Liver (tissue), 8 donors: ENCODE measurements at regions not wholly inside any gene's neighbourhood (a gene's known extent, or its start where the extent isn't known, plus 50 kb on each side); places are given as distances from the start of the nearest gene placed in this dataset.
"Not testable (repeated sequence)": the region's sequence is repeated elsewhere in the genome, so short reads cannot be mapped to it uniquely, and the experiment has no call there.

Experiments used
- DNase-seq: peaks from one replicate; pipeline ENCODE4 v3.0.0-alpha.2; 2017; ENCODE audit warnings: low spot score
- H3K27ac ChIP-seq, 2 donors: one replicate each; pipeline ENCODE4 v1.7.0; 2013; ENCODE audit warnings: inconsistent platforms in 2 of 2, low read length in 2 of 2, control low read depth in 1 of 2, low read depth in 1 of 2, mild to moderate bottlenecking in 1 of 2
- H3K27me3 ChIP-seq, 4 donors: one replicate each; pipeline versions ENCODE4 v1.6.1 to v1.7.0; 2013; ENCODE audit warnings: low read length in 3 of 4, inconsistent platforms in 1 of 4, mild to moderate bottlenecking in 1 of 4, moderate library complexity in 1 of 4; ENCODE audit not compliant: control insufficient read depth in 4 of 4, insufficient read depth in 4 of 4
- H3K36me3 ChIP-seq, 4 donors: one replicate each; pipeline versions ENCODE4 v1.6.1 to v1.7.0; 2013; ENCODE audit warnings: low read length in 3 of 4, mild to moderate bottlenecking in 3 of 4, low read depth in 1 of 4, moderate library complexity in 1 of 4; ENCODE audit not compliant: control insufficient read depth in 4 of 4, insufficient read depth in 3 of 4
- H3K4me1 ChIP-seq, 4 donors: one replicate each; pipeline versions ENCODE4 v1.6.1 to v1.7.0; 2013; ENCODE audit warnings: low read length in 3 of 4, mild to moderate bottlenecking in 3 of 4, moderate library complexity in 1 of 4; ENCODE audit not compliant: control insufficient read depth in 4 of 4, insufficient read depth in 4 of 4
- H3K4me3 ChIP-seq, 3 donors: one replicate each; pipeline versions ENCODE4 v1.6.1 to v1.7.0; 2013; ENCODE audit warnings: low read length in 3 of 3, control low read depth in 1 of 3, low read depth in 1 of 3, mild to moderate bottlenecking in 1 of 3
- H3K9ac ChIP-seq, 2 donors: one replicate each; pipeline ENCODE4 v1.7.0; 2013; ENCODE audit warnings: low read length in 2 of 2, mild to moderate bottlenecking in 2 of 2, moderate library complexity in 2 of 2, control low read depth in 1 of 2, low read depth in 1 of 2
- H3K9me3 ChIP-seq, 4 donors: one replicate each; pipeline versions ENCODE4 v1.6.1 to v1.7.0; 2013; ENCODE audit warnings: low read length in 3 of 4; ENCODE audit not compliant: control insufficient read depth in 4 of 4
- CTCF ChIP-seq: fragments of 150-350 bp; IDR thresholded peaks from 2 replicates; pipeline ENCODE4 v1.5.1; 2017; ENCODE audit warnings: improper control_type of control experiment, low read depth, low read length; ENCODE audit not compliant: missing input control
- FOXA1 ChIP-seq: IDR thresholded peaks from 2 replicates; pipeline ENCODE4 v1.6.1; 2016; ENCODE audit warnings: antibody characterized with exemption
- GABPA ChIP-seq, 2 donors: IDR thresholded peaks in 1 of 2; conservative IDR thresholded peaks in 1 of 2; 2 replicates each; pipeline ENCODE4 v1.6.1; 2016; ENCODE audit warnings: antibody characterized with exemption in 2 of 2, mild to moderate bottlenecking in 1 of 2, moderate library complexity in 1 of 2
- HNF4G ChIP-seq: IDR thresholded peaks from 2 replicates; pipeline ENCODE4 v1.6.1; 2016; ENCODE audit warnings: antibody characterized with exemption
- NR2F2 ChIP-seq: IDR thresholded peaks from 2 replicates; pipeline ENCODE4 v1.6.1; 2016; ENCODE audit warnings: antibody characterized with exemption
- RAD21 ChIP-seq, 2 donors: IDR thresholded peaks; 2 replicates each; pipeline ENCODE4 v1.6.1; 2016; ENCODE audit warnings: antibody characterized with exemption in 2 of 2, mild to moderate bottlenecking in 2 of 2
- TAF1 ChIP-seq: conservative IDR thresholded peaks from 2 replicates; pipeline ENCODE4 v1.6.1; 2016; ENCODE audit warnings: antibody characterized with exemption, mild to moderate bottlenecking
- ZBTB33 ChIP-seq: IDR thresholded peaks from 2 replicates; pipeline ENCODE4 v1.6.1; 2016; ENCODE audit warnings: antibody characterized with exemption
- WGBS: extraction: QIAGEN DNeasy Blood & Tissue Kit; methylation state at CpG from one replicate; pipeline ENCODE4 v1.1.7; 2013; 5-methylcytosine and 5-hydroxymethylcytosine counted together
- TF ChIP-seq, protein P1 (sequence below): IDR thresholded peaks from 2 replicates; pipeline ENCODE4 v1.6.1; 2016; ENCODE audit warnings: antibody characterized with exemption
- TF ChIP-seq, protein P2 (sequence below): IDR thresholded peaks from 2 replicates; pipeline ENCODE4 v1.6.1; 2016; ENCODE audit warnings: antibody characterized with exemption, mild to moderate bottlenecking
- donor health status: healthy.
- donor health status: healthy.
- donor health status: healthy.
- donor health status: healthy.
- donor health status: healthy.

DNA sequence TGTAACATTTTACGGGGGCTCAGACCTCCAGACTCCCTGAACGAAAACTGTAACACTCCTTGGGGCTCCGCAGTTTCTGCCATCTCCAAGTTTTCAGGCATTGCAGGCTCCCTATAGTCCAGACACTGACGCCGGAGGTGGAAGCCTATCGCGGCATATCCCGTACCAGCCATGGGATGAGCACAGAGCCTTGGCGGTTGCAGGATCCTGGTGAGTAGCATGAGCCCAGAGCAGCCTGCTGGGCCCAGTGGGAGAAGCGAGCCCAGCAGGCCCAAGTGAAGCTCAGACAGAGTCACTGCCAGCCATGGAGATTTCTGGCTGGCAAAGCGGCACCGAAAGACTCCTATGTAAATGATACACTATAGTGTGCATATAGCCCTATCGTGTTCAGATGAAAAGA lies 446.8 kb downstream of the COL11A1 start:
- Histone ChIP-seq H3K36me3 (no peaks in the 10 kb centered on the region), H3K9me3 (peaks cover 0 to 3% (median 0%) of the 10 kb centered on the region in 4 donors), H3K27ac (no peak overlapping the region), H3K4me1 (no peaks in the 10 kb centered on the region), H3K27me3 (peaks cover 0 to 2% (median 0%) of the 10 kb centered on the region in 4 donors), H3K4me3 (no peak overlapping the region), H3K9ac (no peak overlapping the region)
- 90% methylated on average over 13 of the region's 13 CpGs for WGBS
- no peak for DNase-seq
- no peak for TF ChIP-seq GABPA (IDR thresholded peaks at IDR 0.05 in 1 of 2, conservative IDR thresholded peaks at IDR 0.05 in 1 of 2)
- TF ChIP-seq CTCF: no peak
- no peak for TF ChIP-seq NR2F2
- TF ChIP-seq, protein P1, sequence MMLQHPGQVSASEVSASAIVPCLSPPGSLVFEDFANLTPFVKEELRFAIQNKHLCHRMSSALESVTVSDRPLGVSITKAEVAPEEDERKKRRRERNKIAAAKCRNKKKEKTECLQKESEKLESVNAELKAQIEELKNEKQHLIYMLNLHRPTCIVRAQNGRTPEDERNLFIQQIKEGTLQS: no peak
- no peak for TF ChIP-seq FOXA1
- no peak for TF ChIP-seq HNF4G
- no peak for TF ChIP-seq TAF1
- TF ChIP-seq RAD21 (IDR thresholded peaks at IDR 0.05): no peak
- TF ChIP-seq, protein P2, sequence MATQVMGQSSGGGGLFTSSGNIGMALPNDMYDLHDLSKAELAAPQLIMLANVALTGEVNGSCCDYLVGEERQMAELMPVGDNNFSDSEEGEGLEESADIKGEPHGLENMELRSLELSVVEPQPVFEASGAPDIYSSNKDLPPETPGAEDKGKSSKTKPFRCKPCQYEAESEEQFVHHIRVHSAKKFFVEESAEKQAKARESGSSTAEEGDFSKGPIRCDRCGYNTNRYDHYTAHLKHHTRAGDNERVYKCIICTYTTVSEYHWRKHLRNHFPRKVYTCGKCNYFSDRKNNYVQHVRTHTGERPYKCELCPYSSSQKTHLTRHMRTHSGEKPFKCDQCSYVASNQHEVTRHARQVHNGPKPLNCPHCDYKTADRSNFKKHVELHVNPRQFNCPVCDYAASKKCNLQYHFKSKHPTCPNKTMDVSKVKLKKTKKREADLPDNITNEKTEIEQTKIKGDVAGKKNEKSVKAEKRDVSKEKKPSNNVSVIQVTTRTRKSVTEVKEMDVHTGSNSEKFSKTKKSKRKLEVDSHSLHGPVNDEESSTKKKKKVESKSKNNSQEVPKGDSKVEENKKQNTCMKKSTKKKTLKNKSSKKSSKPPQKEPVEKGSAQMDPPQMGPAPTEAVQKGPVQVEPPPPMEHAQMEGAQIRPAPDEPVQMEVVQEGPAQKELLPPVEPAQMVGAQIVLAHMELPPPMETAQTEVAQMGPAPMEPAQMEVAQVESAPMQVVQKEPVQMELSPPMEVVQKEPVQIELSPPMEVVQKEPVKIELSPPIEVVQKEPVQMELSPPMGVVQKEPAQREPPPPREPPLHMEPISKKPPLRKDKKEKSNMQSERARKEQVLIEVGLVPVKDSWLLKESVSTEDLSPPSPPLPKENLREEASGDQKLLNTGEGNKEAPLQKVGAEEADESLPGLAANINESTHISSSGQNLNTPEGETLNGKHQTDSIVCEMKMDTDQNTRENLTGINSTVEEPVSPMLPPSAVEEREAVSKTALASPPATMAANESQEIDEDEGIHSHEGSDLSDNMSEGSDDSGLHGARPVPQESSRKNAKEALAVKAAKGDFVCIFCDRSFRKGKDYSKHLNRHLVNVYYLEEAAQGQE: no peak
- no peak for TF ChIP-seq ZBTB33

DNA sequence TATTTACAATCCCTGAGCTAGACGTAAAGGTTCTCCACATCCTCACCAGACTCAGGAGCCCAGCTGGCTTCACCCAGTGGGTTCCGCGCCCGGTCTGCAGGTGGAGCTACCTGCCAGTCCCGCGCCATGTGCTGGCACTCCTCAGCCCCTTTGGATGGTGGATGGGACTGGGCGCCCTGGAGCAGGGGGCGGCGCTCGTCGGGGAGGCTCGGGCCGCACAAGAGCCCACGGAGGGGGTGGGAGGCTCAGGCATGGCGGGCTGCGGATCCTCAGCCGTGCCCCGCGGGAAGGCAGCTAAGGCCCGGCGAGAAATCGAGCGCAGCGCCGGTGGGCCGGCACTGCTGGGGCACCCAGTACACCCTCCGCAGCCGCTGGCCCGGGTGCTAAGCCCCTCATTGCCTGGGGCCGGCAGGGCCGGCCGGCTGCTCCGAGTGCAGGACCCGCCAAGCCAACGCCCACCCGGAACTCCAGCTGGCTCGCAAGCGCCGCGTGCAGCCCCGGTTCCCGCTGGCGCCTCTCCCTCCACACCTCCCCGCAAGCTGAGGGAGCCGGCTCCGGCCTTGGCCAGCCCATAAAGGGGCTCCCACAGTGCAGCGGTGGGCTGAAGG lies 448.3 kb downstream of the COL11A1 start:
- H3K9me3 ChIP-seq, H3K27ac ChIP-seq: not testable (repeated sequence)
- 93% methylated on average over 47 of the region's 47 CpGs for WGBS

More for the DNA sequence above, 448.3 kb downstream of the COL11A1 start:
- H3K36me3 ChIP-seq, H3K9ac ChIP-seq, H3K4me1 ChIP-seq, H3K4me3 ChIP-seq, H3K27me3 ChIP-seq, DNase-seq: not testable (repeated sequence)
